ENCODE measurements at regions not wholly inside any gene's neighbourhood (a gene's known extent, or its start where the extent isn't known, plus 50 kb on each side); places are given as distances from the start of the nearest gene placed in this dataset.

DNA sequence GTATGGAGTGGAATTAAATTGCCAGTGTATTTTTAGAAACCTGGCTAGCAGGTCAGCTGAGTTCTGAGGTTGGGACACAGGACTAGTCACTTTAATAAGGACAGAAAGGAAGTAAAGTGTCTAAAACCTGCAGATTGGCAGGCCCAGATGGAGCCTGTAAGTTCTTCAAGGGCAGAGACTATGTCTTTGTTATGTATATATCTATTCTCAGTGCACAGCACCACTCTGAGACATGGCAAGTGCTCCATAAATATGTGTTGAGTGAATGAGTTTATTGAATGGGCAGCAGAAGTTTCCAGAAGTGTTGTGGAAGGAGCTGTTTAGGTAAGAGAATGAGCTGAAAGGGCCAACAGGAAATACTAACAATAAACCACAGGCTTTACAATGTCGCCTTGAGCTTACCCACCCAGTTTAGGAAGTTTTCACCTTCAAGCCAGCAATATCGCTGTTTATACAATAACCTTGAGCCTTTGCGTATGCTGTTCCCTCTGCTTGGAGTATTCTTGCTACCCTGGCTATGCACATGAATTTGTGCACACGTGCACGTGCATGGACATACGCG, 109.5 kb upstream of the TMPO start:
- TF ChIP-seq CTCF (IDR thresholded peaks at IDR 0.05; ENCODE audit: low read depth, low read length, poor library complexity, severe bottlenecking) (no peak), EZH2phosphoT487 (IDR thresholded peaks at IDR 0.05; ENCODE audit: borderline replicate concordance, low read length) (no peak)

Measured in DOHH2 (cell line).